K562 (cell line): ENCODE measurements at regions not wholly inside any gene's neighbourhood (a gene's known extent, or its start where the extent isn't known, plus 50 kb on each side); places are given as distances from the start of the nearest gene placed in this dataset.

Experiments used
- ATAC-seq: fragments of 200-7000 bp; cut with Tn5 transposase; 3 replicates; pipeline ENCODE4 v1.9.1; 2020; ENCODE audit warnings: moderate library complexity
- BruUV-seq: library from RNA; stranded (reverse); fragments of 400-500 nt; replicated peaks from 2 replicates; lab custom pipeline; 2021; lab: Mats Ljungman, UMichigan
- CTCF ChIA-PET: fragments of 300-600 bp; formaldehyde crosslinking; extraction: SDS; loops from one replicate; lab custom pipeline; 2021; ENCODE audit warnings: low intra/inter-chr PET ratio; lab: Yijun Ruan, JAX
- POLR2A ChIA-PET: fragments of 300-600, 350-650 bp; sonication (Branson Sonifier 250); formaldehyde crosslinking; extraction: SDS; loops from one replicate; lab custom pipeline; 2021; ENCODE audit warnings: antibody characterized with exemption, inconsistent platforms; lab: Yijun Ruan, JAX
- DNase-seq, 4 experiments: peaks; one replicate each; pipeline versions ENCODE4 v3.0.0 to v3.0.0-alpha.2; 2011 to 2018; ENCODE audit warnings: low spot score in 3 of 4, mixed read lengths in 3 of 4; ENCODE audit errors: extremely low read depth in 1 of 4
- FAIRE-seq: peaks from 2 replicates; lab custom pipeline; 2011; peaks lifted over from hg19 to GRCh38; lab: Jason Lieb, UNC
- H2AFZ ChIP-seq: 2 replicates; pipeline ENCODE4 v1.6.0; 2011; ENCODE audit warnings: low read depth, low read length, control low read depth, inconsistent platforms
- H3K27ac ChIP-seq: fragments of 200-600 bp; 3 replicates; pipeline ENCODE4 v1.8.0; 2011; ENCODE audit warnings: low read depth, mild to moderate bottlenecking, control low read depth, inconsistent platforms, low read length, moderate library complexity, mixed read lengths; ENCODE audit errors: extremely low read depth
- H3K27me3 ChIP-seq, 2 experiments: fragments of 300-600 bp in 1 of 2; 2 replicates in 1 of 2; 3 replicates in 1 of 2; pipeline versions ENCODE4 v1.6.0 to v1.8.0; 2011; ENCODE audit warnings: inconsistent platforms in 2 of 2, low read length in 2 of 2, mild to moderate bottlenecking in 1 of 2, mixed read lengths in 1 of 2, moderate library complexity in 1 of 2; ENCODE audit not compliant: control insufficient read depth in 2 of 2, insufficient read depth in 2 of 2
- H3K36me3 ChIP-seq: fragments of 300-600 bp; 3 replicates; pipeline ENCODE4 v1.8.0; 2011; ENCODE audit warnings: mild to moderate bottlenecking, low read length, inconsistent platforms; ENCODE audit not compliant: control insufficient read depth, insufficient read depth
- H3K4me1 ChIP-seq, 2 experiments: fragments of 200-600 bp in 1 of 2; replicated peaks in 1 of 2; 2 replicates in 1 of 2; 3 replicates in 1 of 2; pipeline versions ENCODE4 v1.5.1 to v1.8.0; 2011; ENCODE audit warnings: inconsistent platforms in 2 of 2, low read length in 2 of 2, mild to moderate bottlenecking in 1 of 2, mixed read lengths in 1 of 2, moderate library complexity in 1 of 2; ENCODE audit not compliant: control insufficient read depth in 2 of 2, insufficient read depth in 2 of 2
- H3K4me2 ChIP-seq: 2 replicates; pipeline ENCODE4 v1.6.1; 2011; ENCODE audit warnings: low read length, control low read depth, inconsistent platforms, mixed read lengths; ENCODE audit not compliant: insufficient read depth
- H3K4me3 ChIP-seq: fragments of 200-600 bp; sonication (generic), shearing (Covaris generic); 2 replicates; pipeline ENCODE4 v1.5.1; 2016; ENCODE audit warnings: control low read depth, inconsistent platforms
- H3K79me2 ChIP-seq: fragments of 200-600 bp; 3 replicates; pipeline ENCODE4 v1.8.0; 2011; ENCODE audit warnings: low read length, inconsistent platforms; ENCODE audit not compliant: control insufficient read depth, insufficient read depth
- H3K9ac ChIP-seq, 2 experiments: 2 replicates each; pipeline versions ENCODE4 v1.6.0 to v1.6.1; 2011; ENCODE audit warnings: low read depth in 2 of 2, low read length in 2 of 2, control low read depth in 1 of 2, inconsistent platforms in 1 of 2, mild to moderate bottlenecking in 1 of 2, mixed read lengths in 1 of 2; ENCODE audit not compliant: insufficient read depth in 1 of 2
- H3K9me1 ChIP-seq: one replicate; pipeline ENCODE4 v1.6.0; 2011; ENCODE audit warnings: inconsistent platforms, mild to moderate bottlenecking, low read length, moderate library complexity; ENCODE audit not compliant: control insufficient read depth, insufficient read depth
- H3K9me3 ChIP-seq: replicated peaks from 2 replicates; pipeline ENCODE4 v1.5.1; 2011; ENCODE audit warnings: low read depth, low read length, inconsistent platforms; ENCODE audit not compliant: control insufficient read depth, insufficient read depth
- H4K20me1 ChIP-seq: replicated peaks from 2 replicates; pipeline ENCODE4 v1.6.1; 2011; ENCODE audit warnings: low read length, inconsistent platforms, mixed read lengths; ENCODE audit not compliant: control insufficient read depth, insufficient read depth
- ARNT ChIP-seq, 2 experiments: fragments of 450-650 bp; IDR thresholded peaks; 2 replicates each; pipeline ENCODE4 v1.6.1; 2016; ENCODE audit warnings: mild to moderate bottlenecking in 1 of 2
- ETV1 ChIP-seq: fragments of 450-650 bp; conservative IDR thresholded peaks from 2 replicates; pipeline ENCODE4 v1.6.1; 2016; ENCODE audit warnings: missing genetic modification characterization, control low read depth, low read depth, missing compliant biosample characterization
- KAT2B ChIP-seq: IDR thresholded peaks from one replicate; pipeline ENCODE4 v1.6.1; 2012; ENCODE audit warnings: low read depth, mild to moderate bottlenecking, control low read depth, inconsistent platforms, low read length, moderate library complexity
- KDM5B ChIP-seq: fragments of 200-600 bp; sonication (generic); IDR thresholded peaks from 2 replicates; pipeline ENCODE4 v1.6.1; 2012; ENCODE audit warnings: low read depth, mild to moderate bottlenecking, moderate library complexity, low read length, control low read depth, inconsistent platforms; ENCODE audit not compliant: insufficient replicate concordance
- MEIS2 ChIP-seq: fragments of 450-650 bp; IDR thresholded peaks from 2 replicates; pipeline ENCODE4 v1.6.1; 2014; ENCODE audit warnings: mild to moderate bottlenecking; ENCODE audit not compliant: partially characterized antibody
- MTA2 ChIP-seq: fragments of 450-650 bp; IDR thresholded peaks from 2 replicates; pipeline ENCODE4 v1.6.1; 2016; ENCODE audit warnings: low read depth
- NFXL1 ChIP-seq: fragments of 450-650 bp; formaldehyde crosslinking; IDR thresholded peaks from 2 replicates; pipeline ENCODE4 v1.4.0; 2021; ENCODE audit warnings: mild to moderate bottlenecking
- PHB ChIP-seq: fragments of 250-450 bp; sonication (Bioruptor Pico); IDR thresholded peaks from 2 replicates; pipeline ENCODE4 v1.5.0; 2021
- POLR2A ChIP-seq: fragments of 450-650 bp; conservative IDR thresholded peaks from 2 replicates; pipeline ENCODE4 v1.6.1; 2016
- SIN3B ChIP-seq: fragments of 450-650 bp; IDR thresholded peaks from 2 replicates; pipeline ENCODE4 v1.6.1; 2017; ENCODE audit warnings: low read depth, mild to moderate bottlenecking, moderate library complexity
- THRAP3 ChIP-seq: fragments of 450-650 bp; IDR thresholded peaks from 2 replicates; pipeline ENCODE4 v1.6.1; 2016; ENCODE audit warnings: mild to moderate bottlenecking, inconsistent platforms, borderline replicate concordance
- ZC3H11A ChIP-seq: IDR thresholded peaks from 2 replicates; pipeline ENCODE4 v1.6.1; 2012; ENCODE audit warnings: low read depth, low read length, improper control_type of control experiment
- ZNF408 ChIP-seq: fragments of 250-450 bp; sonication (Bioruptor Pico); IDR thresholded peaks from 2 replicates; pipeline ENCODE4 v1.4.0; 2020; ENCODE audit warnings: low read depth, mild to moderate bottlenecking, moderate library complexity
- WGBS: fragments of 100-300 bp; shearing (Covaris generic); methylation state at CpG from one replicate; pipeline ENCODE4 v1.1.6; 2016; ENCODE audit warnings: low coverage, mixed read lengths; ENCODE audit not compliant: insufficient coverage; ENCODE audit errors: missing lambda C conversion rate; 5-methylcytosine and 5-hydroxymethylcytosine counted together
- in situ Hi-C: fragments of 300-500 bp; cut with MboI; formaldehyde crosslinking; loops from 4 replicates; pipeline ENCODE4 v1.15.0; 2018; ENCODE audit warnings: inconsistent platforms, mixed read lengths
- intact Hi-C: fragments of 100-400 bp; cut with micrococcal nuclease; formaldehyde crosslinking; loops from 2 replicates; pipeline ENCODE4 v1.14.2; 2022
- TF ChIP-seq, protein P1 (sequence below): fragments of 450-650 bp; IDR thresholded peaks from 2 replicates; pipeline ENCODE4 v1.6.1; 2016; ENCODE audit warnings: antibody characterized with exemption
- TF ChIP-seq, protein P2 (sequence below): fragments of 250-450 bp; sonication (Bioruptor Pico); IDR thresholded peaks from 2 replicates; pipeline ENCODE4 v1.8.0; 2022; ENCODE audit warnings: inconsistent platforms
- TF ChIP-seq, protein P3 (sequence below): fragments of 250-450 bp; sonication (Bioruptor Pico); IDR thresholded peaks from 2 replicates; pipeline ENCODE4 v1.6.1; 2021; ENCODE audit warnings: mild to moderate bottlenecking

- FAIRE-seq = no peak
- Histone ChIP-seq H3K27me3 (no peaks in the 10 kb centered on the region), H3K4me3 (no peak overlapping the region), H3K9ac (no peak overlapping the region), H3K9me3 (no peaks in the 10 kb centered on the region), H3K4me1 (no peaks in the 10 kb centered on the region), H3K4me2 (no peak overlapping the region), H3K79me2 (no peaks in the 10 kb centered on the region), H3K9me1 (no peaks in the 10 kb centered on the region), H3K36me3 (no peaks in the 10 kb centered on the region)
- 0% methylated on average over 2 of the region's 2 CpGs for WGBS
- DNase-seq = no peak
- no TSS peak for BruUV-seq
- POLR2A ChIA-PET = no interaction called here
- TF ChIP-seq ETV1 (tag) (no peak), ZNF408 (CRISPR knock-in tag) (no peak), SIN3B (no peak), KAT2B (no peak), MEIS2 (no peak), KDM5B (no peak), PHB (CRISPR knock-in tag) (no peak), NFXL1 (no peak), ARNT (IDR thresholded peaks at IDR 0.05) (no peak), THRAP3 (no peak), MTA2 (no peak), ZC3H11A (no peak), POLR2A (no peak)
- TF ChIP-seq, protein P1, sequence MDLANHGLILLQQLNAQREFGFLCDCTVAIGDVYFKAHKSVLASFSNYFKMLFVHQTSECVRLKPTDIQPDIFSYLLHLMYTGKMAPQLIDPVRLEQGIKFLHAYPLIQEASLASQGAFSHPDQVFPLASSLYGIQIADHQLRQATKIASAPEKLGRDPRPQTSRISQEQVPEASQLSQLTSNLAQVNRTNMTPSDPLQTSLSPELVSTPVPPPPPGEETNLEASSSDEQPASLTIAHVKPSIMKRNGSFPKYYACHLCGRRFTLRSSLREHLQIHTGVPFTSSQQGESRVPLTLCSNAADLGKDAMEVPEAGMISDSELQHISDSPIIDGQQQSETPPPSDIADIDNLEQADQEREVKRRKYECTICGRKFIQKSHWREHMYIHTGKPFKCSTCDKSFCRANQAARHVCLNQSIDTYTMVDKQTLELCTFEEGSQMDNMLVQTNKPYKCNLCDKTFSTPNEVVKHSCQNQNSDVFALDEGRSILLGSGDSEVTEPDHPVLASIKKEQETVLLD = no peak
- TF ChIP-seq, protein P2, sequence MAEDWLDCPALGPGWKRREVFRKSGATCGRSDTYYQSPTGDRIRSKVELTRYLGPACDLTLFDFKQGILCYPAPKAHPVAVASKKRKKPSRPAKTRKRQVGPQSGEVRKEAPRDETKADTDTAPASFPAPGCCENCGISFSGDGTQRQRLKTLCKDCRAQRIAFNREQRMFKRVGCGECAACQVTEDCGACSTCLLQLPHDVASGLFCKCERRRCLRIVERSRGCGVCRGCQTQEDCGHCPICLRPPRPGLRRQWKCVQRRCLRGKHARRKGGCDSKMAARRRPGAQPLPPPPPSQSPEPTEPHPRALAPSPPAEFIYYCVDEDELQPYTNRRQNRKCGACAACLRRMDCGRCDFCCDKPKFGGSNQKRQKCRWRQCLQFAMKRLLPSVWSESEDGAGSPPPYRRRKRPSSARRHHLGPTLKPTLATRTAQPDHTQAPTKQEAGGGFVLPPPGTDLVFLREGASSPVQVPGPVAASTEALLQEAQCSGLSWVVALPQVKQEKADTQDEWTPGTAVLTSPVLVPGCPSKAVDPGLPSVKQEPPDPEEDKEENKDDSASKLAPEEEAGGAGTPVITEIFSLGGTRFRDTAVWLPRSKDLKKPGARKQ (CRISPR knock-in tag) = no peak
- TF ChIP-seq, protein P3, sequence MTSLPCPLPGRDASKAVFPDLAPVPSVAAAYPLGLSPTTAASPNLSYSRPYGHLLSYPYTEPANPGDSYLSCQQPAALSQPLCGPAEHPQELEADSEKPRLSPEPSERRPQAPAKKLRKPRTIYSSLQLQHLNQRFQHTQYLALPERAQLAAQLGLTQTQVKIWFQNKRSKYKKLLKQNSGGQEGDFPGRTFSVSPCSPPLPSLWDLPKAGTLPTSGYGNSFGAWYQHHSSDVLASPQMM (CRISPR knock-in tag) = no peak
- TF ChIP-seq, all 486 proteins: peak for 0
- CTCF ChIA-PET = no interaction called here
- Histone ChIP-seq H4K20me1 (no peaks in the 10 kb centered on the region), H2AFZ (no peak overlapping the region), H3K27ac (no peak overlapping the region)
- ATAC-seq = no peak
- in situ Hi-C loops (no loop called here), intact Hi-C loops (loop anchor here (10.0 kb wide), 1 partner anchor 685 kb away; no protein-coding TSS in a partner anchor)
Measured at GRCh38 chr1:88189525-88189924, 494.5 kb upstream of the PKN2 start.
